K562 (cell line): ENCODE measurements at regions not wholly inside any gene's neighbourhood (a gene's known extent, or its start where the extent isn't known, plus 50 kb on each side); places are given as distances from the start of the nearest gene placed in this dataset.

Experiments used
- ATAC-seq: fragments of 200-7000 bp; cut with Tn5 transposase; 3 replicates; pipeline ENCODE4 v1.9.1; 2020; ENCODE audit warnings: moderate library complexity
- BruUV-seq: library from RNA; stranded (reverse); fragments of 400-500 nt; replicated peaks from 2 replicates; lab custom pipeline; 2021; lab: Mats Ljungman, UMichigan
- CTCF ChIA-PET: fragments of 300-600 bp; formaldehyde crosslinking; extraction: SDS; loops from one replicate; lab custom pipeline; 2021; ENCODE audit warnings: low intra/inter-chr PET ratio; lab: Yijun Ruan, JAX
- POLR2A ChIA-PET: fragments of 300-600, 350-650 bp; sonication (Branson Sonifier 250); formaldehyde crosslinking; extraction: SDS; loops from one replicate; lab custom pipeline; 2021; ENCODE audit warnings: antibody characterized with exemption, inconsistent platforms; lab: Yijun Ruan, JAX
- DNase-seq, 4 experiments: peaks; one replicate each; pipeline versions ENCODE4 v3.0.0 to v3.0.0-alpha.2; 2011 to 2018; ENCODE audit warnings: low spot score in 3 of 4, mixed read lengths in 3 of 4; ENCODE audit errors: extremely low read depth in 1 of 4
- FAIRE-seq: peaks from 2 replicates; lab custom pipeline; 2011; peaks lifted over from hg19 to GRCh38; lab: Jason Lieb, UNC
- H2AFZ ChIP-seq: 2 replicates; pipeline ENCODE4 v1.6.0; 2011; ENCODE audit warnings: low read depth, low read length, control low read depth, inconsistent platforms
- H3K27ac ChIP-seq: fragments of 200-600 bp; 3 replicates; pipeline ENCODE4 v1.8.0; 2011; ENCODE audit warnings: low read depth, mild to moderate bottlenecking, control low read depth, inconsistent platforms, low read length, moderate library complexity, mixed read lengths; ENCODE audit errors: extremely low read depth
- H3K27me3 ChIP-seq, 2 experiments: fragments of 300-600 bp in 1 of 2; 2 replicates in 1 of 2; 3 replicates in 1 of 2; pipeline versions ENCODE4 v1.6.0 to v1.8.0; 2011; ENCODE audit warnings: inconsistent platforms in 2 of 2, low read length in 2 of 2, mild to moderate bottlenecking in 1 of 2, mixed read lengths in 1 of 2, moderate library complexity in 1 of 2; ENCODE audit not compliant: control insufficient read depth in 2 of 2, insufficient read depth in 2 of 2
- H3K36me3 ChIP-seq: fragments of 300-600 bp; 3 replicates; pipeline ENCODE4 v1.8.0; 2011; ENCODE audit warnings: mild to moderate bottlenecking, low read length, inconsistent platforms; ENCODE audit not compliant: control insufficient read depth, insufficient read depth
- H3K4me1 ChIP-seq, 2 experiments: fragments of 200-600 bp in 1 of 2; replicated peaks in 1 of 2; 2 replicates in 1 of 2; 3 replicates in 1 of 2; pipeline versions ENCODE4 v1.5.1 to v1.8.0; 2011; ENCODE audit warnings: inconsistent platforms in 2 of 2, low read length in 2 of 2, mild to moderate bottlenecking in 1 of 2, mixed read lengths in 1 of 2, moderate library complexity in 1 of 2; ENCODE audit not compliant: control insufficient read depth in 2 of 2, insufficient read depth in 2 of 2
- H3K4me2 ChIP-seq: 2 replicates; pipeline ENCODE4 v1.6.1; 2011; ENCODE audit warnings: low read length, control low read depth, inconsistent platforms, mixed read lengths; ENCODE audit not compliant: insufficient read depth
- H3K4me3 ChIP-seq: fragments of 200-600 bp; sonication (generic), shearing (Covaris generic); 2 replicates; pipeline ENCODE4 v1.5.1; 2016; ENCODE audit warnings: control low read depth, inconsistent platforms
- H3K79me2 ChIP-seq: fragments of 200-600 bp; 3 replicates; pipeline ENCODE4 v1.8.0; 2011; ENCODE audit warnings: low read length, inconsistent platforms; ENCODE audit not compliant: control insufficient read depth, insufficient read depth
- H3K9ac ChIP-seq, 2 experiments: 2 replicates each; pipeline versions ENCODE4 v1.6.0 to v1.6.1; 2011; ENCODE audit warnings: low read depth in 2 of 2, low read length in 2 of 2, control low read depth in 1 of 2, inconsistent platforms in 1 of 2, mild to moderate bottlenecking in 1 of 2, mixed read lengths in 1 of 2; ENCODE audit not compliant: insufficient read depth in 1 of 2
- H3K9me1 ChIP-seq: one replicate; pipeline ENCODE4 v1.6.0; 2011; ENCODE audit warnings: inconsistent platforms, mild to moderate bottlenecking, low read length, moderate library complexity; ENCODE audit not compliant: control insufficient read depth, insufficient read depth
- H3K9me3 ChIP-seq: replicated peaks from 2 replicates; pipeline ENCODE4 v1.5.1; 2011; ENCODE audit warnings: low read depth, low read length, inconsistent platforms; ENCODE audit not compliant: control insufficient read depth, insufficient read depth
- H4K20me1 ChIP-seq: replicated peaks from 2 replicates; pipeline ENCODE4 v1.6.1; 2011; ENCODE audit warnings: low read length, inconsistent platforms, mixed read lengths; ENCODE audit not compliant: control insufficient read depth, insufficient read depth
- EWSR1 ChIP-seq: fragments of 450-650 bp; IDR thresholded peaks from 2 replicates; pipeline ENCODE4 v1.6.1; 2018; ENCODE audit warnings: borderline replicate concordance, mild to moderate bottlenecking, low read depth, moderate library complexity; ENCODE audit not compliant: partially characterized antibody
- PCBP1 ChIP-seq: fragments of 200-400 bp; formaldehyde crosslinking; IDR thresholded peaks from 2 replicates; pipeline ENCODE4 v1.6.1; 2018; ENCODE audit warnings: mild to moderate bottlenecking, low read depth, low read length; ENCODE audit not compliant: poor library complexity, severe bottlenecking
- SMARCB1 ChIP-seq: IDR thresholded peaks from 2 replicates; pipeline ENCODE4 v1.6.1; 2011; ENCODE audit warnings: improper control_type of control experiment, low read depth; ENCODE audit not compliant: insufficient read length
- SP1 ChIP-seq: sonication (generic); formaldehyde crosslinking; IDR thresholded peaks from 2 replicates; pipeline ENCODE4 v1.8.1; 2022; ENCODE audit warnings: mild to moderate bottlenecking, missing genetic modification reagents
- THRAP3 ChIP-seq: fragments of 450-650 bp; IDR thresholded peaks from 2 replicates; pipeline ENCODE4 v1.6.1; 2016; ENCODE audit warnings: mild to moderate bottlenecking, inconsistent platforms, borderline replicate concordance
- ZBTB43 ChIP-seq: sonication (generic); formaldehyde crosslinking; IDR thresholded peaks from 2 replicates; pipeline ENCODE4 v1.8.0; 2023; ENCODE audit warnings: mild to moderate bottlenecking, missing genetic modification reagents
- ZNF384 ChIP-seq: IDR thresholded peaks from 2 replicates; pipeline ENCODE4 v1.6.1; 2012; ENCODE audit warnings: low read depth, low read length, improper control_type of control experiment
- ZNF507 ChIP-seq: conservative IDR thresholded peaks from 2 replicates; pipeline ENCODE4 v1.6.1; 2017; ENCODE audit warnings: missing genetic modification characterization, missing compliant biosample characterization
- WGBS: fragments of 100-300 bp; shearing (Covaris generic); methylation state at CpG from one replicate; pipeline ENCODE4 v1.1.6; 2016; ENCODE audit warnings: low coverage, mixed read lengths; ENCODE audit not compliant: insufficient coverage; ENCODE audit errors: missing lambda C conversion rate; 5-methylcytosine and 5-hydroxymethylcytosine counted together
- in situ Hi-C: fragments of 300-500 bp; cut with MboI; formaldehyde crosslinking; loops from 4 replicates; pipeline ENCODE4 v1.15.0; 2018; ENCODE audit warnings: inconsistent platforms, mixed read lengths
- intact Hi-C: fragments of 100-400 bp; cut with micrococcal nuclease; formaldehyde crosslinking; loops from 2 replicates; pipeline ENCODE4 v1.14.2; 2022
- TF ChIP-seq, protein P1 (sequence below): sonication (generic); formaldehyde crosslinking; IDR thresholded peaks from 2 replicates; pipeline ENCODE4 v1.8.0; 2022; ENCODE audit warnings: mild to moderate bottlenecking, missing genetic modification reagents
- TF ChIP-seq, protein P2 (sequence below): fragments of 250-450 bp; sonication (Bioruptor Pico); IDR thresholded peaks from 2 replicates; pipeline ENCODE4 v1.4.0; 2020; ENCODE audit warnings: mild to moderate bottlenecking, moderate library complexity, borderline replicate concordance

- DNase-seq (no peak), ATAC-seq (no peak), FAIRE-seq (no peak)
- Histone ChIP-seq H3K4me1 (peaks cover 0 to 25% of the 10 kb centered on the region in 2 experiments; a peak in 3 of 5 replicates), H3K27ac (no peak overlapping the region), H2AFZ (no peak overlapping the region), H3K9me3 (no peaks in the 10 kb centered on the region), H3K36me3 (peaks cover 51% of the 10 kb centered on the region), H3K27me3 (no peaks in the 10 kb centered on the region), H3K9ac (no peak overlapping the region), H3K4me3 (no peak overlapping the region), H3K79me2 (peaks cover 80% of the 10 kb centered on the region), H4K20me1 (peaks cover 53% of the 10 kb centered on the region), H3K4me2 (no peak overlapping the region), H3K9me1 (no peaks in the 10 kb centered on the region)
- ChIA-PET CTCF (no interaction called here), POLR2A (no interaction called here)
- in situ Hi-C loops = no loop called here
- 90% methylated on average over 5 of the region's 8 CpGs for WGBS
- intact Hi-C loops = no loop called here
- TF ChIP-seq ZNF384 = no peak
- TF ChIP-seq ZBTB43 (CRISPR knock-in tag) = no peak
- no peak for TF ChIP-seq SMARCB1
- no peak for TF ChIP-seq SP1 (CRISPR knock-in tag)
- TF ChIP-seq PCBP1 = no peak
- no peak for TF ChIP-seq ZNF507 (tag)
- TF ChIP-seq, protein P1, sequence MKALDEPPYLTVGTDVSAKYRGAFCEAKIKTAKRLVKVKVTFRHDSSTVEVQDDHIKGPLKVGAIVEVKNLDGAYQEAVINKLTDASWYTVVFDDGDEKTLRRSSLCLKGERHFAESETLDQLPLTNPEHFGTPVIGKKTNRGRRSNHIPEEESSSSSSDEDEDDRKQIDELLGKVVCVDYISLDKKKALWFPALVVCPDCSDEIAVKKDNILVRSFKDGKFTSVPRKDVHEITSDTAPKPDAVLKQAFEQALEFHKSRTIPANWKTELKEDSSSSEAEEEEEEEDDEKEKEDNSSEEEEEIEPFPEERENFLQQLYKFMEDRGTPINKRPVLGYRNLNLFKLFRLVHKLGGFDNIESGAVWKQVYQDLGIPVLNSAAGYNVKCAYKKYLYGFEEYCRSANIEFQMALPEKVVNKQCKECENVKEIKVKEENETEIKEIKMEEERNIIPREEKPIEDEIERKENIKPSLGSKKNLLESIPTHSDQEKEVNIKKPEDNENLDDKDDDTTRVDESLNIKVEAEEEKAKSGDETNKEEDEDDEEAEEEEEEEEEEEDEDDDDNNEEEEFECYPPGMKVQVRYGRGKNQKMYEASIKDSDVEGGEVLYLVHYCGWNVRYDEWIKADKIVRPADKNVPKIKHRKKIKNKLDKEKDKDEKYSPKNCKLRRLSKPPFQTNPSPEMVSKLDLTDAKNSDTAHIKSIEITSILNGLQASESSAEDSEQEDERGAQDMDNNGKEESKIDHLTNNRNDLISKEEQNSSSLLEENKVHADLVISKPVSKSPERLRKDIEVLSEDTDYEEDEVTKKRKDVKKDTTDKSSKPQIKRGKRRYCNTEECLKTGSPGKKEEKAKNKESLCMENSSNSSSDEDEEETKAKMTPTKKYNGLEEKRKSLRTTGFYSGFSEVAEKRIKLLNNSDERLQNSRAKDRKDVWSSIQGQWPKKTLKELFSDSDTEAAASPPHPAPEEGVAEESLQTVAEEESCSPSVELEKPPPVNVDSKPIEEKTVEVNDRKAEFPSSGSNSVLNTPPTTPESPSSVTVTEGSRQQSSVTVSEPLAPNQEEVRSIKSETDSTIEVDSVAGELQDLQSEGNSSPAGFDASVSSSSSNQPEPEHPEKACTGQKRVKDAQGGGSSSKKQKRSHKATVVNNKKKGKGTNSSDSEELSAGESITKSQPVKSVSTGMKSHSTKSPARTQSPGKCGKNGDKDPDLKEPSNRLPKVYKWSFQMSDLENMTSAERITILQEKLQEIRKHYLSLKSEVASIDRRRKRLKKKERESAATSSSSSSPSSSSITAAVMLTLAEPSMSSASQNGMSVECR (CRISPR knock-in tag) = no peak
- TF ChIP-seq THRAP3 = no peak
- TF ChIP-seq, protein P2, sequence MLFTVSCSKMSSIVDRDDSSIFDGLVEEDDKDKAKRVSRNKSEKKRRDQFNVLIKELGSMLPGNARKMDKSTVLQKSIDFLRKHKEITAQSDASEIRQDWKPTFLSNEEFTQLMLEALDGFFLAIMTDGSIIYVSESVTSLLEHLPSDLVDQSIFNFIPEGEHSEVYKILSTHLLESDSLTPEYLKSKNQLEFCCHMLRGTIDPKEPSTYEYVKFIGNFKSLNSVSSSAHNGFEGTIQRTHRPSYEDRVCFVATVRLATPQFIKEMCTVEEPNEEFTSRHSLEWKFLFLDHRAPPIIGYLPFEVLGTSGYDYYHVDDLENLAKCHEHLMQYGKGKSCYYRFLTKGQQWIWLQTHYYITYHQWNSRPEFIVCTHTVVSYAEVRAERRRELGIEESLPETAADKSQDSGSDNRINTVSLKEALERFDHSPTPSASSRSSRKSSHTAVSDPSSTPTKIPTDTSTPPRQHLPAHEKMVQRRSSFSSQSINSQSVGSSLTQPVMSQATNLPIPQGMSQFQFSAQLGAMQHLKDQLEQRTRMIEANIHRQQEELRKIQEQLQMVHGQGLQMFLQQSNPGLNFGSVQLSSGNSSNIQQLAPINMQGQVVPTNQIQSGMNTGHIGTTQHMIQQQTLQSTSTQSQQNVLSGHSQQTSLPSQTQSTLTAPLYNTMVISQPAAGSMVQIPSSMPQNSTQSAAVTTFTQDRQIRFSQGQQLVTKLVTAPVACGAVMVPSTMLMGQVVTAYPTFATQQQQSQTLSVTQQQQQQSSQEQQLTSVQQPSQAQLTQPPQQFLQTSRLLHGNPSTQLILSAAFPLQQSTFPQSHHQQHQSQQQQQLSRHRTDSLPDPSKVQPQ (CRISPR knock-in tag) = no peak
- TF ChIP-seq EWSR1 = no peak
- no TSS peak for BruUV-seq
Measured at GRCh38 chr3:72380711-72381493, 467.3 kb downstream of the SHQ1 start.
